HepG2 (cell line): ENCODE measurements at regions not wholly inside any gene's neighbourhood (a gene's known extent, or its start where the extent isn't known, plus 50 kb on each side); places are given as distances from the start of the nearest gene placed in this dataset.

Experiments used
- ATAC-seq: fragments of 200-7000 bp; cut with Tn5 transposase; 3 replicates; pipeline ENCODE4 v1.9.1; 2020; ENCODE audit warnings: mild to moderate bottlenecking, moderate library complexity
- BruUV-seq: library from RNA; stranded (reverse); fragments of 400-500 nt; replicated peaks from 2 replicates; lab custom pipeline; 2021; lab: Mats Ljungman, UMichigan
- CTCF ChIA-PET: fragments of 300-600 bp; formaldehyde crosslinking; extraction: SDS; loops from one replicate; lab custom pipeline; 2021; ENCODE audit warnings: low total read pairs, inconsistent platforms, low intra/inter-chr PET ratio; lab: Yijun Ruan, JAX
- POLR2A ChIA-PET: fragments of 350-600 bp; sonication (Branson Sonifier 250); formaldehyde crosslinking; loops from one replicate; lab custom pipeline; 2020; ENCODE audit warnings: antibody characterized with exemption, inconsistent platforms; lab: Yijun Ruan, JAX
- DNase-seq: peaks from one replicate; pipeline ENCODE4 v3.0.0-alpha.2; 2015; ENCODE audit warnings: low spot score
- FAIRE-seq: peaks from 3 replicates; lab custom pipeline; 2011; peaks lifted over from hg19 to GRCh38; lab: Jason Lieb, UNC
- H2AFZ ChIP-seq: one replicate; pipeline ENCODE4 v1.6.1; 2011; ENCODE audit warnings: low read length, inconsistent platforms
- H3K27ac ChIP-seq: fragments of 300-600 bp; 3 replicates; pipeline ENCODE4 v1.8.0; 2011; ENCODE audit warnings: mixed run types, mild to moderate bottlenecking, mixed read lengths, low read length, inconsistent platforms; ENCODE audit not compliant: insufficient read depth; ENCODE audit errors: extremely low read length
- H3K27me3 ChIP-seq, 2 experiments: fragments of 200-600 bp in 1 of 2; 2 replicates in 1 of 2; 3 replicates in 1 of 2; pipeline versions ENCODE4 v1.6.0 to v1.8.0; 2011; ENCODE audit warnings: low read length in 2 of 2, mild to moderate bottlenecking in 2 of 2, moderate library complexity in 2 of 2, inconsistent platforms in 1 of 2; ENCODE audit not compliant: insufficient read depth in 2 of 2, control insufficient read depth in 1 of 2
- H3K36me3 ChIP-seq, 2 experiments: fragments of 200-600 bp in 1 of 2; replicated peaks in 1 of 2; 2 replicates in 1 of 2; 3 replicates in 1 of 2; pipeline versions ENCODE4 v1.5.1 to v1.8.0; 2011; ENCODE audit warnings: low read length in 2 of 2, inconsistent platforms in 1 of 2; ENCODE audit not compliant: insufficient read depth in 2 of 2, control insufficient read depth in 1 of 2
- H3K4me1 ChIP-seq: 2 replicates; pipeline ENCODE4 v1.5.1; 2012; ENCODE audit warnings: low read length, inconsistent platforms; ENCODE audit not compliant: insufficient read depth
- H3K4me2 ChIP-seq: 2 replicates; pipeline ENCODE4 v1.6.0; 2011; ENCODE audit warnings: low read depth, low read length, inconsistent platforms
- H3K4me3 ChIP-seq, 3 experiments: fragments of 200-600 bp in 1 of 3; sonication (generic), shearing (Covaris generic) in 1 of 3; replicated peaks in 1 of 3; 2 replicates each; pipeline ENCODE4 v1.5.1; 2011 to 2016; ENCODE audit warnings: low read length in 3 of 3, inconsistent platforms in 2 of 3, low read depth in 2 of 3, mild to moderate bottlenecking in 2 of 3, control low read depth in 1 of 3, mixed read lengths in 1 of 3; ENCODE audit not compliant: insufficient read depth in 1 of 3
- H3K79me2 ChIP-seq: one replicate; pipeline ENCODE4 v1.6.1; 2011; ENCODE audit warnings: low read length, inconsistent platforms; ENCODE audit not compliant: insufficient read depth
- H3K9ac ChIP-seq: 2 replicates; pipeline ENCODE4 v1.6.0; 2011; ENCODE audit warnings: mild to moderate bottlenecking, low read depth, low read length, inconsistent platforms; ENCODE audit not compliant: insufficient read depth
- H3K9me3 ChIP-seq: 2 replicates; pipeline ENCODE4 v1.5.1; 2012; ENCODE audit warnings: mild to moderate bottlenecking, low read length
- H4K20me1 ChIP-seq: 2 replicates; pipeline ENCODE4 v1.6.0; 2011; ENCODE audit warnings: inconsistent platforms, mild to moderate bottlenecking, low read length, moderate library complexity; ENCODE audit not compliant: insufficient read depth
- IKZF4 ChIP-seq: sonication (generic); formaldehyde crosslinking; IDR thresholded peaks from 2 replicates; pipeline ENCODE4 v1.5.1; 2020; ENCODE audit warnings: borderline replicate concordance, mild to moderate bottlenecking, low read depth, missing genetic modification reagents; ENCODE audit errors: not compliant biosample characterization
- NFATC3 ChIP-seq: sonication (generic); formaldehyde crosslinking; IDR thresholded peaks from 2 replicates; pipeline ENCODE4 v1.5.1; 2020; ENCODE audit warnings: mild to moderate bottlenecking, missing genetic modification reagents
- PLRG1 ChIP-seq: fragments of 450-650 bp; conservative IDR thresholded peaks from 2 replicates; pipeline ENCODE4 v1.6.1; 2016
- RCOR2 ChIP-seq: IDR thresholded peaks from 2 replicates; pipeline ENCODE4 v1.6.1; 2016; ENCODE audit warnings: missing biosample characterization, missing genetic modification reagents
- RORA ChIP-seq: sonication (generic); formaldehyde crosslinking; IDR thresholded peaks from 2 replicates; pipeline ENCODE4 v1.5.0; 2020; ENCODE audit warnings: mild to moderate bottlenecking, missing genetic modification reagents, moderate library complexity
- ZBTB14 ChIP-seq: sonication (generic); formaldehyde crosslinking; IDR thresholded peaks from 2 replicates; pipeline ENCODE4 v1.4.0; 2020; ENCODE audit warnings: missing genetic modification reagents
- ZC3H13 ChIP-seq: sonication (generic); formaldehyde crosslinking; IDR thresholded peaks from 2 replicates; pipeline ENCODE4 v1.8.1; 2023; ENCODE audit warnings: mild to moderate bottlenecking, missing genetic modification reagents, moderate library complexity
- ZNF800 ChIP-seq: sonication (generic); formaldehyde crosslinking; IDR thresholded peaks from 2 replicates; pipeline ENCODE4 v1.4.0; 2020; ENCODE audit warnings: missing genetic modification reagents
- WGBS: methylation state at CpG from one replicate; pipeline ENCODE4 v1.1.6; 2017; ENCODE audit warnings: low lambda C conversion rate; 5-methylcytosine and 5-hydroxymethylcytosine counted together
- in situ Hi-C: cut with HindIII; loops from 2 replicates; pipeline ENCODE4 v1.10.0; 2017; ENCODE audit warnings: low pct_unique_long_range_greater_than_20kb; ENCODE audit not compliant: extremely low pct_ligation_motif_present
- intact Hi-C: fragments of 100-400 bp; cut with micrococcal nuclease; formaldehyde crosslinking; loops from one replicate; pipeline ENCODE4 v1.10.0; 2022; ENCODE audit not compliant: unreplicated experiment

GRCh38 chr6:139538366-139538765 lies 163.9 kb upstream of the CITED2 start:
- TF ChIP-seq NFATC3: no peak
- TF ChIP-seq RORA: no peak
- TF ChIP-seq ZC3H13 (CRISPR knock-in tag): no peak
- no peak for TF ChIP-seq PLRG1
- TF ChIP-seq IKZF4 (CRISPR knock-in tag): no peak
- TF ChIP-seq RCOR2: no peak
- Histone ChIP-seq H3K36me3 (no peaks in the 10 kb centered on the region), H3K9ac (no peak overlapping the region), H3K4me1 (peaks cover 46% of the 10 kb centered on the region), H2AFZ (no peak overlapping the region), H4K20me1 (no peaks in the 10 kb centered on the region), H3K4me3 (no peak overlapping the region), H3K27me3 (no peaks in the 10 kb centered on the region; a peak in 1 of 5 replicates), H3K9me3 (no peaks in the 10 kb centered on the region), H3K27ac (no peak overlapping the region), H3K79me2 (no peaks in the 10 kb centered on the region), H3K4me2 (no peak overlapping the region)
- intact Hi-C loops: no loop called here
- ATAC-seq (no peak), DNase-seq (no peak), FAIRE-seq (no peak)
- ChIA-PET POLR2A (interaction anchor here (2.4 kb wide), 1 partner anchor 164 kb away, joined by 10 read pairs; the partner anchor contains the start of gene CITED2), CTCF (no interaction called here)
- BruUV-seq: no TSS peak
- 93% methylated on average over 7 of the region's 7 CpGs for WGBS
- in situ Hi-C loops: no loop called here

- H2AFZ ChIP-seq: peak overlapping the region; percentile 16
- FAIRE-seq (no peak), DNase-seq (no peak), ATAC-seq (peak; percentile 69)
- intact Hi-C loops (loop anchor here (2.0 kb wide), 1 partner anchor 162 kb away; the partner anchor contains the start of gene CITED2), in situ Hi-C loops (no loop called here)
- no TSS peak for BruUV-seq
- H3K27me3 ChIP-seq: no peaks in the 10 kb centered on the region; a peak in 1 of 5 replicates
- no peaks in the 10 kb centered on the region for H3K9me3 ChIP-seq
- peak overlapping the region; percentile 67 for H3K4me2 ChIP-seq
- ChIA-PET POLR2A (interaction anchor here (1.2 to 1.5 kb wide), 2 partner anchors 160 to 162 kb away, joined by 3 to 6 read pairs; partner anchors contain the start of gene CITED2), CTCF (no interaction called here)
- no peaks in the 10 kb centered on the region for H3K36me3 ChIP-seq
- no peak overlapping the region for H3K9ac ChIP-seq
- no peak overlapping the region for H3K27ac ChIP-seq
- peak overlapping the region in 1 of 3 experiments; percentile 48; a peak in 2 of 6 replicates for H3K4me3 ChIP-seq
- H3K4me1 ChIP-seq: peaks cover 50% of the 10 kb centered on the region
- no peaks in the 10 kb centered on the region for H3K79me2 ChIP-seq
- no peaks in the 10 kb centered on the region for H4K20me1 ChIP-seq
- 13% methylated on average over 8 of the region's 8 CpGs for WGBS
- TF ChIP-seq ZBTB14 (CRISPR knock-in tag) (peak; percentile 18; the same call in 1 of the 2 replicates), ZNF800 (CRISPR knock-in tag) (0 out of 2 replicates have a peak, but pooled peaks have one; percentile 55)
Observed at GRCh38 chr6:139536751-139537617, 162.5 kb upstream of the CITED2 start.
